ENCODE measurements at regions not wholly inside any gene's neighbourhood (a gene's known extent, or its start where the extent isn't known, plus 50 kb on each side); places are given as distances from the start of the nearest gene placed in this dataset.

DNA sequence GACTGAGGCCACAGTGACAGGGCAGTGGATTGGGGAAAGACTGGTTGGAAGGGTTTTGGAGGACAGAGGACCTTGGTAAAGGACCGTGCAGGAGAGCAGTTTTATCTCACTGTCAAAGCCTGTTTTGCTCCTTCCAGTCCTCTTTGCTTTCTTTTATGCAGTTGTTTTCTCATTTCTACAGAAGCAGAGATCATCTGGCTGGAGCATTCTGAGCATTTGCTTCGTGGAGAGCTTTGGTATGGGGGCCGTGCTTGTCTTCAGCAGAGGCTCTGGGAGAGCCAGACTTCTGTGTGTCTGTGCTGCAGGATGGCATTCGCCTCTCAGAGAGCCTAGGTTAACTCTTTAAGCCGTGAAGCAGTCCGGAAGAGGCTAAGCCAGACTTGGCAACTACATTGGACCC is 171.8 kb upstream of the TUT7 start:
- H3K9me1 ChIP-seq (ENCODE audit: insufficient read depth, low read length): no peaks in the 10 kb centered on the region
- H2BK15ac ChIP-seq (ENCODE audit: low read depth, low read length): no peak overlapping the region
- H4K8ac ChIP-seq (ENCODE audit: low read depth in 2 of 2, low read length in 2 of 2): no peak overlapping the region
- in situ Hi-C loops (cut with MboI; ENCODE audit: low sequenced_read_pairs): no loop called here
- H2BK20ac ChIP-seq (ENCODE audit: low read depth, low read length): no peak overlapping the region
- no peak overlapping the region for H3K4me3 ChIP-seq (ENCODE audit: insufficient read depth, low read depth, low read length)
- no peak overlapping the region for H3K4me2 ChIP-seq (ENCODE audit: low read depth, low read length)
- H3K9ac ChIP-seq (ENCODE audit: low read depth, low read length): no peak overlapping the region
- no peaks in the 10 kb centered on the region for H4K20me1 ChIP-seq (ENCODE audit: insufficient read depth, low read length)
- no peak overlapping the region for H2AFZ ChIP-seq (replicated peaks; ENCODE audit: low read length, poor library complexity)
- intact Hi-C loops (cut with micrococcal nuclease): no loop called here
- H3K9me3 ChIP-seq (ENCODE audit: control insufficient read depth, insufficient read depth, low read length): no peaks in the 10 kb centered on the region
- no peak for ATAC-seq (ENCODE audit: low read depth)
- H3K79me1 ChIP-seq (ENCODE audit: low read depth in 1 of 2, low read length in 2 of 2): no peaks in the 10 kb centered on the region
- no peaks in the 10 kb centered on the region for H3K4me1 ChIP-seq (ENCODE audit: control insufficient read depth, insufficient read depth, low read length)
- no TSS peak for BruUV-seq (replicated peaks)
- peak overlapping the region; percentile 67; the same call in 1 of the 2 replicates for H3K18ac ChIP-seq (ENCODE audit: low read depth, low read length)
- no peak for TF ChIP-seq RAD21 (IDR thresholded peaks at IDR 0.05; ENCODE audit: low read length)
- TF ChIP-seq RFX5 (IDR thresholded peaks at IDR 0.05; ENCODE audit: low read depth, low read length): no peak
- TF ChIP-seq, protein P1, sequence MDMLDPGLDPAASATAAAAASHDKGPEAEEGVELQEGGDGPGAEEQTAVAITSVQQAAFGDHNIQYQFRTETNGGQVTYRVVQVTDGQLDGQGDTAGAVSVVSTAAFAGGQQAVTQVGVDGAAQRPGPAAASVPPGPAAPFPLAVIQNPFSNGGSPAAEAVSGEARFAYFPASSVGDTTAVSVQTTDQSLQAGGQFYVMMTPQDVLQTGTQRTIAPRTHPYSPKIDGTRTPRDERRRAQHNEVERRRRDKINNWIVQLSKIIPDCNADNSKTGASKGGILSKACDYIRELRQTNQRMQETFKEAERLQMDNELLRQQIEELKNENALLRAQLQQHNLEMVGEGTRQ (IDR thresholded peaks at IDR 0.05; ENCODE audit: low read depth, low read length): no peak
- TF ChIP-seq CEBPB (IDR thresholded peaks at IDR 0.05; ENCODE audit: low read depth, low read length): no peak
- TF ChIP-seq RCOR1 (IDR thresholded peaks at IDR 0.05; ENCODE audit: insufficient replicate concordance, low read length): no peak
- no peak for TF ChIP-seq CHD1 (IDR thresholded peaks at IDR 0.05; ENCODE audit: low read depth, low read length)
- no peak for TF ChIP-seq POLR2A (IDR thresholded peaks at IDR 0.05; ENCODE audit: low read depth, low read length)
- TF ChIP-seq, protein P2, sequence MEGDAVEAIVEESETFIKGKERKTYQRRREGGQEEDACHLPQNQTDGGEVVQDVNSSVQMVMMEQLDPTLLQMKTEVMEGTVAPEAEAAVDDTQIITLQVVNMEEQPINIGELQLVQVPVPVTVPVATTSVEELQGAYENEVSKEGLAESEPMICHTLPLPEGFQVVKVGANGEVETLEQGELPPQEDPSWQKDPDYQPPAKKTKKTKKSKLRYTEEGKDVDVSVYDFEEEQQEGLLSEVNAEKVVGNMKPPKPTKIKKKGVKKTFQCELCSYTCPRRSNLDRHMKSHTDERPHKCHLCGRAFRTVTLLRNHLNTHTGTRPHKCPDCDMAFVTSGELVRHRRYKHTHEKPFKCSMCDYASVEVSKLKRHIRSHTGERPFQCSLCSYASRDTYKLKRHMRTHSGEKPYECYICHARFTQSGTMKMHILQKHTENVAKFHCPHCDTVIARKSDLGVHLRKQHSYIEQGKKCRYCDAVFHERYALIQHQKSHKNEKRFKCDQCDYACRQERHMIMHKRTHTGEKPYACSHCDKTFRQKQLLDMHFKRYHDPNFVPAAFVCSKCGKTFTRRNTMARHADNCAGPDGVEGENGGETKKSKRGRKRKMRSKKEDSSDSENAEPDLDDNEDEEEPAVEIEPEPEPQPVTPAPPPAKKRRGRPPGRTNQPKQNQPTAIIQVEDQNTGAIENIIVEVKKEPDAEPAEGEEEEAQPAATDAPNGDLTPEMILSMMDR (conservative IDR thresholded peaks at IDR 0.05; ENCODE audit: low read depth, low read length): no peak
- TF ChIP-seq NFE2L2 (IDR thresholded peaks at IDR 0.05; ENCODE audit: low read depth, low read length): no peak
- TF ChIP-seq, protein P3, sequence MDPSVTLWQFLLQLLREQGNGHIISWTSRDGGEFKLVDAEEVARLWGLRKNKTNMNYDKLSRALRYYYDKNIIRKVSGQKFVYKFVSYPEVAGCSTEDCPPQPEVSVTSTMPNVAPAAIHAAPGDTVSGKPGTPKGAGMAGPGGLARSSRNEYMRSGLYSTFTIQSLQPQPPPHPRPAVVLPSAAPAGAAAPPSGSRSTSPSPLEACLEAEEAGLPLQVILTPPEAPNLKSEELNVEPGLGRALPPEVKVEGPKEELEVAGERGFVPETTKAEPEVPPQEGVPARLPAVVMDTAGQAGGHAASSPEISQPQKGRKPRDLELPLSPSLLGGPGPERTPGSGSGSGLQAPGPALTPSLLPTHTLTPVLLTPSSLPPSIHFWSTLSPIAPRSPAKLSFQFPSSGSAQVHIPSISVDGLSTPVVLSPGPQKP (IDR thresholded peaks at IDR 0.05; ENCODE audit: borderline replicate concordance, low read depth, low read length): no peak
- TF ChIP-seq MAFK (IDR thresholded peaks at IDR 0.05; ENCODE audit: low read depth, low read length): no peak
- no peak for TF ChIP-seq FOS (IDR thresholded peaks at IDR 0.05; ENCODE audit: low read depth, low read length)
- no peak for TF ChIP-seq MAZ (IDR thresholded peaks at IDR 0.05; ENCODE audit: borderline replicate concordance, low read depth, low read length)
- no peak for TF ChIP-seq MXI1 (IDR thresholded peaks at IDR 0.05; ENCODE audit: borderline replicate concordance, low read depth, low read length)
- no peak for TF ChIP-seq BHLHE40 (IDR thresholded peaks at IDR 0.05; ENCODE audit: low read depth, low read length)
- DNase-seq: no peak
- POLR2A ChIA-PET (ENCODE audit: unreplicated experiment): no interaction called here
- H3K14ac ChIP-seq (replicated peaks; ENCODE audit: low read depth, low read length): no peak overlapping the region
- H3K23ac ChIP-seq (ENCODE audit: low read depth, low read length): no peak overlapping the region
- H3K56ac ChIP-seq (ENCODE audit: extremely low read depth, insufficient read depth, low read length): no peak overlapping the region
- 48% methylated on average over 5 of the region's 6 CpGs; no CpG with 5 or more reads in 1 of the 2 experiments for WGBS, 2 experiments (ENCODE audit: extremely low coverage in 2 of 2, insufficient read length in 1 of 2)
- H3K27me3 ChIP-seq (ENCODE audit: control insufficient read depth, insufficient read depth, low read length): 0 out of 2 replicates have a peak, but pooled peaks cover 4% of the 10 kb centered on the region
- no peak overlapping the region for H2AK9ac ChIP-seq (replicated peaks; ENCODE audit: low read depth, low read length, poor library complexity)
- H4K5ac ChIP-seq (ENCODE audit: low read depth, low read length): no peak overlapping the region; the same call in 1 of the 2 replicates
- H2BK5ac ChIP-seq (ENCODE audit: low read depth, low read length, poor library complexity, severe bottlenecking): no peak overlapping the region
- dilution Hi-C loops (cut with HindIII; ENCODE audit: low sequenced_read_pairs, unreplicated experiment): no loop called here
- no peaks in the 10 kb centered on the region for H3K36me3 ChIP-seq (ENCODE audit: control insufficient read depth, insufficient read depth, low read length)
- H2BK120ac ChIP-seq (ENCODE audit: low read depth, low read length): no peak overlapping the region
- CTCF ChIA-PET: no interaction called here
- H3K4ac ChIP-seq (ENCODE audit: low read depth, low read length): no peak overlapping the region
- no peak overlapping the region for H3K27ac ChIP-seq (ENCODE audit: insufficient read depth, low read length)
- H4K91ac ChIP-seq (ENCODE audit: insufficient read depth, low read depth, low read length): no peak overlapping the region
- H2AK5ac ChIP-seq (ENCODE audit: low read depth, low read length): no peak overlapping the region
